H1 (cell line): ENCODE measurements at regions not wholly inside any gene's neighbourhood (a gene's known extent, or its start where the extent isn't known, plus 50 kb on each side); places are given as distances from the start of the nearest gene placed in this dataset.
A peak's percentile ranks its signal among the peaks of the same experiment; 100 is the strongest.

ENCODE experiments used
- CTCF ChIA-PET: fragments of 300-600 bp; sonication (Branson Sonifier 250); formaldehyde crosslinking; loops from one replicate; lab custom pipeline; 2021; ENCODE audit not compliant: partially characterized antibody; lab: Charles Lee
- POLR2A ChIA-PET: fragments of 300-600 bp; sonication (Branson Sonifier 250); formaldehyde crosslinking; loops from one replicate; lab custom pipeline; 2021; ENCODE audit warnings: inconsistent platforms; ENCODE audit not compliant: partially characterized antibody; lab: Charles Lee
- DNase-seq, 2 experiments: peaks; one replicate each; pipeline versions ENCODE4 v3.0.0 to v3.0.0-alpha.2; 2010 to 2022; ENCODE audit warnings: low spot score in 2 of 2, low read depth in 1 of 2, mixed read lengths in 1 of 2
- FAIRE-seq: peaks from 2 replicates; lab custom pipeline; 2011; peaks lifted over from hg19 to GRCh38; lab: Jason Lieb, UNC
- H2AFZ ChIP-seq: 2 replicates; pipeline ENCODE4 v1.8.1; 2012; ENCODE audit warnings: low read length, inconsistent platforms
- H2AK5ac ChIP-seq: 2 replicates; pipeline ENCODE4 v1.6.1; 2013; ENCODE audit warnings: low read depth, low read length
- H2BK120ac ChIP-seq: replicated peaks from 2 replicates; pipeline ENCODE3; 2013; ENCODE audit warnings: low read depth, low read length, inconsistent platforms
- H2BK12ac ChIP-seq: 2 replicates; pipeline ENCODE4 v1.6.1; 2013; ENCODE audit warnings: low read depth, low read length
- H2BK15ac ChIP-seq: 2 replicates; pipeline ENCODE4 v1.6.1; 2013; ENCODE audit warnings: low read length
- H2BK20ac ChIP-seq: 2 replicates; pipeline ENCODE4 v1.6.1; 2013; ENCODE audit warnings: low read length
- H2BK5ac ChIP-seq: 2 replicates; pipeline ENCODE4 v1.6.1; 2013; ENCODE audit warnings: low read depth, low read length
- H3K14ac ChIP-seq: 2 replicates; pipeline ENCODE4 v1.6.1; 2013; ENCODE audit warnings: inconsistent platforms; ENCODE audit not compliant: insufficient read length
- H3K18ac ChIP-seq: 2 replicates; pipeline ENCODE4 v1.6.1; 2013; ENCODE audit warnings: low read length; ENCODE audit errors: extremely low read depth
- H3K23ac ChIP-seq: 2 replicates; pipeline ENCODE4 v1.6.1; 2013; ENCODE audit warnings: inconsistent platforms; ENCODE audit not compliant: insufficient read length
- H3K23me2 ChIP-seq: 2 replicates; pipeline ENCODE4 v1.6.1; 2013; ENCODE audit warnings: low read depth, low read length
- H3K27ac ChIP-seq: 2 replicates; pipeline ENCODE4 v1.6.1; 2011; ENCODE audit warnings: low read depth, low read length, inconsistent platforms
- H3K27me3 ChIP-seq, 4 experiments: replicated peaks in 1 of 4; 1 replicate in 1 of 4; 2 replicates in 3 of 4; pipeline versions ENCODE4 v1.6.1 to v1.8.1; 2011 to 2013; ENCODE audit warnings: low read length in 3 of 4, mild to moderate bottlenecking in 3 of 4, inconsistent platforms in 2 of 4, mixed read lengths in 2 of 4, moderate library complexity in 1 of 4; ENCODE audit not compliant: control insufficient read depth in 3 of 4, insufficient read depth in 3 of 4; ENCODE audit errors: extremely low read depth in 1 of 4
- H3K36me3 ChIP-seq, 4 experiments: 2 replicates each; pipeline versions ENCODE4 v1.6.1 to v1.8.1; 2011 to 2013; ENCODE audit warnings: mild to moderate bottlenecking in 4 of 4, low read length in 3 of 4, moderate library complexity in 2 of 4, control low read depth in 1 of 4, inconsistent platforms in 1 of 4; ENCODE audit not compliant: insufficient read depth in 4 of 4, control insufficient read depth in 2 of 4
- H3K4ac ChIP-seq: replicated peaks from 2 replicates; pipeline ENCODE3; 2013; ENCODE audit warnings: low read length, low read depth, mixed read lengths, inconsistent platforms; ENCODE audit not compliant: insufficient read length
- H3K4me1 ChIP-seq, 4 experiments: replicated peaks in 1 of 4; 1 replicate in 1 of 4; 2 replicates in 3 of 4; pipeline versions ENCODE4 v1.6.1 to v1.8.1; 2011 to 2013; ENCODE audit warnings: low read length in 3 of 4, inconsistent platforms in 2 of 4, mixed read lengths in 1 of 4; ENCODE audit not compliant: insufficient read depth in 4 of 4, control insufficient read depth in 3 of 4
- H3K4me2 ChIP-seq, 2 experiments: 2 replicates each; pipeline versions ENCODE4 v1.6.1 to v1.8.1; 2011 to 2013; ENCODE audit warnings: low read depth in 2 of 2, low read length in 2 of 2, control low read depth in 1 of 2, inconsistent platforms in 1 of 2, mild to moderate bottlenecking in 1 of 2; ENCODE audit not compliant: insufficient read depth in 1 of 2
- H3K4me3 ChIP-seq, 4 experiments: fragments of 200-600, 300-600 bp in 1 of 4; sonication (generic), shearing (Covaris generic), sonication (Bioruptor Twin) in 1 of 4; 2 replicates each; pipeline versions ENCODE4 v1.5.1 to v1.8.1; 2011 to 2016; ENCODE audit warnings: low read length in 4 of 4, low read depth in 3 of 4, control low read depth in 2 of 4, inconsistent platforms in 2 of 4, mild to moderate bottlenecking in 2 of 4, mixed read lengths in 1 of 4, moderate library complexity in 1 of 4; ENCODE audit not compliant: insufficient read depth in 2 of 4; ENCODE audit errors: extremely low read depth in 1 of 4
- H3K56ac ChIP-seq: replicated peaks from 2 replicates; pipeline ENCODE3; 2013; ENCODE audit warnings: low read depth, mild to moderate bottlenecking, mixed read lengths, low read length, inconsistent platforms; ENCODE audit not compliant: insufficient read length
- H3K79me1 ChIP-seq: 2 replicates; pipeline ENCODE4 v1.6.1; 2013; ENCODE audit warnings: low read depth, low read length, control low read depth
- H3K79me2 ChIP-seq, 2 experiments: 2 replicates each; pipeline versions ENCODE4 v1.6.1 to v1.8.1; 2012 to 2013; ENCODE audit warnings: low read length in 2 of 2, mild to moderate bottlenecking in 2 of 2, inconsistent platforms in 1 of 2; ENCODE audit not compliant: insufficient read depth in 2 of 2, control insufficient read depth in 1 of 2
- H3K9ac ChIP-seq, 4 experiments: replicated peaks in 1 of 4; 1 replicate in 1 of 4; 2 replicates in 3 of 4; pipeline versions ENCODE4 v1.6.1 to v1.8.1; 2011 to 2013; ENCODE audit warnings: low read depth in 3 of 4, low read length in 3 of 4, control low read depth in 2 of 4, mild to moderate bottlenecking in 2 of 4, moderate library complexity in 2 of 4, inconsistent platforms in 1 of 4; ENCODE audit errors: extremely low read depth in 1 of 4
- H3K9me3 ChIP-seq, 2 experiments: 2 replicates each; pipeline versions ENCODE4 v1.6.1 to v1.8.1; 2012 to 2013; ENCODE audit warnings: mild to moderate bottlenecking in 2 of 2, moderate library complexity in 2 of 2, control low read depth in 1 of 2, inconsistent platforms in 1 of 2, low read depth in 1 of 2, low read length in 1 of 2, mixed read lengths in 1 of 2; ENCODE audit not compliant: insufficient read depth in 2 of 2
- H4K20me1 ChIP-seq, 2 experiments: replicated peaks in 1 of 2; 2 replicates each; pipeline versions ENCODE3 to v1.8.1; 2011 to 2013; ENCODE audit warnings: inconsistent platforms in 2 of 2, low read length in 2 of 2, mild to moderate bottlenecking in 1 of 2; ENCODE audit not compliant: insufficient read depth in 2 of 2, control insufficient read depth in 1 of 2
- H4K5ac ChIP-seq: 2 replicates; pipeline ENCODE4 v1.6.1; 2013; ENCODE audit warnings: low read length, low read depth, mixed read lengths, inconsistent platforms; ENCODE audit not compliant: insufficient read length
- H4K8ac ChIP-seq: 2 replicates; pipeline ENCODE4 v1.8.0; 2013; ENCODE audit warnings: mild to moderate bottlenecking, moderate library complexity, low read length, inconsistent platforms; ENCODE audit not compliant: insufficient read depth; ENCODE audit errors: extremely low read depth
- H4K91ac ChIP-seq: replicated peaks from 2 replicates; pipeline ENCODE3; 2013; ENCODE audit warnings: low read length, mixed read lengths, inconsistent platforms; ENCODE audit not compliant: insufficient read length
- ATF3 ChIP-seq: IDR thresholded peaks from 2 replicates; pipeline ENCODE4 v1.6.1; 2011; ENCODE audit warnings: low read depth, mild to moderate bottlenecking, low read length; ENCODE audit not compliant: insufficient read depth
- CEBPB ChIP-seq: IDR thresholded peaks from 2 replicates; pipeline ENCODE4 v1.6.1; 2012; ENCODE audit warnings: low read depth, low read length
- CTCF ChIP-seq, 3 experiments: IDR thresholded peaks; 1 replicate in 2 of 3; 2 replicates in 1 of 3; pipeline versions ENCODE4 v1.5.1 to v1.6.1; 2011; ENCODE audit warnings: low read length in 3 of 3, mild to moderate bottlenecking in 3 of 3, inconsistent platforms in 2 of 3, low read depth in 1 of 3, moderate library complexity in 1 of 3; ENCODE audit not compliant: insufficient read depth in 1 of 3; ENCODE audit errors: control extremely low read depth in 1 of 3
- NANOG ChIP-seq: IDR thresholded peaks from 2 replicates; pipeline ENCODE4 v1.6.1; 2011; ENCODE audit warnings: low read length, low read depth, mild to moderate bottlenecking, inconsistent platforms; ENCODE audit not compliant: insufficient read depth, poor library complexity, severe bottlenecking
- NRF1 ChIP-seq: IDR thresholded peaks from 2 replicates; pipeline ENCODE4 v1.6.1; 2011; ENCODE audit warnings: mild to moderate bottlenecking, low read depth, low read length, improper control_type of control experiment
- RAD21 ChIP-seq, 2 experiments: IDR thresholded peaks in 1 of 2; conservative IDR thresholded peaks in 1 of 2; 2 replicates each; pipeline ENCODE4 v1.6.1; 2011; ENCODE audit warnings: low read depth in 2 of 2, low read length in 2 of 2, improper control_type of control experiment in 1 of 2, inconsistent platforms in 1 of 2, mild to moderate bottlenecking in 1 of 2, moderate library complexity in 1 of 2
- SIN3A ChIP-seq, 2 experiments: IDR thresholded peaks in 1 of 2; conservative IDR thresholded peaks in 1 of 2; 2 replicates each; pipeline ENCODE4 v1.6.1; 2011 to 2012; ENCODE audit warnings: low read length in 2 of 2, improper control_type of control experiment in 1 of 2, low read depth in 1 of 2, mild to moderate bottlenecking in 1 of 2
- SIRT6 ChIP-seq: IDR thresholded peaks from one replicate; pipeline ENCODE4 v1.7.1; 2012; ENCODE audit warnings: low read length, inconsistent platforms
- SP2 ChIP-seq: IDR thresholded peaks from 2 replicates; pipeline ENCODE4 v1.6.1; 2012; ENCODE audit warnings: mild to moderate bottlenecking, low read length, inconsistent platforms
- ZNF274 ChIP-seq: IDR thresholded peaks from 2 replicates; pipeline ENCODE4 v1.7.0; 2012; ENCODE audit warnings: low read length, borderline replicate concordance; ENCODE audit errors: extremely low read depth
- WGBS, 2 experiments: shearing (Covaris generic) in 1 of 2; methylation state at CpG; one replicate each; pipeline versions ENCODE4 v1.1.6 to v1.1.7; 2013 to 2015; ENCODE audit warnings: low lambda C conversion rate in 2 of 2, mixed read lengths in 2 of 2, inconsistent platforms in 1 of 2, low coverage in 1 of 2, missing lambda C conversion rate in 1 of 2; ENCODE audit not compliant: insufficient replicate concordance in 2 of 2, insufficient coverage in 1 of 2, insufficient read length in 1 of 2; ENCODE audit errors: extremely low coverage in 1 of 2, missing lambda C conversion rate in 1 of 2; 5-methylcytosine and 5-hydroxymethylcytosine counted together

- no peak overlapping the region for H3K23ac ChIP-seq
- H2BK15ac ChIP-seq, result no peak overlapping the region
- H4K8ac ChIP-seq, result no peak overlapping the region
- no peaks in the 10 kb centered on the region for H3K27me3 ChIP-seq
- H3K4me1 ChIP-seq, result peaks cover 0 to 5% (median 1%) of the 10 kb centered on the region in 4 experiments; a peak in 2 of 7 replicates
- FAIRE-seq (no peak), DNase-seq (no peak)
- H3K14ac ChIP-seq, result no peak overlapping the region
- H3K27ac ChIP-seq, result no peak overlapping the region
- POLR2A ChIA-PET, result interaction anchor here (0.6 kb wide), 1 partner anchor 11 kb away, joined by 3 read pairs; no protein-coding TSS in a partner anchor
- H4K20me1 ChIP-seq, result no peaks in the 10 kb centered on the region
- H3K18ac ChIP-seq, result no peak overlapping the region
- H3K79me2 ChIP-seq, result no peaks in the 10 kb centered on the region
- no peaks in the 10 kb centered on the region for H3K36me3 ChIP-seq
- no peaks in the 10 kb centered on the region for H3K9me3 ChIP-seq
- H2AK5ac ChIP-seq, result no peak overlapping the region
- no peak overlapping the region for H3K4ac ChIP-seq
- H3K79me1 ChIP-seq, result no peaks in the 10 kb centered on the region
- H4K5ac ChIP-seq, result no peak overlapping the region
- CTCF ChIA-PET, result interaction anchor here (0.8 to 2.0 kb wide), 9 partner anchors 9 to 357 kb away, joined by 3 to 10 read pairs (median 4); no protein-coding TSS in a partner anchor
- no peak overlapping the region for H2BK12ac ChIP-seq
- WGBS, 2 experiments, result 85% methylated on average over 2 of the region's 2 CpGs; no CpG with 5 or more reads in 1 of the 2 experiments
- no peak overlapping the region for H2BK5ac ChIP-seq
- H3K4me3 ChIP-seq, result no peak overlapping the region
- no peak overlapping the region for H3K56ac ChIP-seq
- H3K4me2 ChIP-seq, result no peak overlapping the region
- H2BK120ac ChIP-seq, result no peak overlapping the region
- H2BK20ac ChIP-seq, result no peak overlapping the region
- no peaks in the 10 kb centered on the region for H3K23me2 ChIP-seq
- H3K9ac ChIP-seq, result no peak overlapping the region
- H4K91ac ChIP-seq, result no peak overlapping the region
- 0 out of 2 replicates have a peak overlapping the region, but pooled peaks have one; percentile 17 for H2AFZ ChIP-seq
- TF ChIP-seq SIRT6, result no peak
- no peak for TF ChIP-seq NANOG
- no peak for TF ChIP-seq ATF3
- no peak for TF ChIP-seq NRF1
- TF ChIP-seq CTCF (IDR thresholded peaks at IDR 0.05; ENCODE audit: control extremely low read depth in 1 of 3, insufficient read depth in 1 of 3, low read depth in 1 of 3, low read length in 3 of 3), result peak in 2 of 3 experiments; percentile 6 to 27; a peak in 1 of 4 replicates
- no peak for TF ChIP-seq SIN3A (conservative IDR thresholded peaks at IDR 0.05 in 1 of 2, IDR thresholded peaks at IDR 0.05 in 1 of 2; ENCODE audit: low read depth in 1 of 2, low read length in 2 of 2)
- TF ChIP-seq RAD21 (IDR thresholded peaks at IDR 0.05 in 1 of 2, conservative IDR thresholded peaks at IDR 0.05 in 1 of 2; ENCODE audit: low read depth in 2 of 2, low read length in 2 of 2), result peak in 1 of 2 experiments; percentile 32; a peak in 2 of 4 replicates
- peak; percentile 71 for TF ChIP-seq CEBPB
- TF ChIP-seq SP2, result no peak
- TF ChIP-seq ZNF274, result no peak
These were observed 717.9 kb upstream of the SLC8A1 start for GRCh38 chr2:41169744-41170143.
